H1 (cell line): ENCODE measurements at regions not wholly inside any gene's neighbourhood (a gene's known extent, or its start where the extent isn't known, plus 50 kb on each side); places are given as distances from the start of the nearest gene placed in this dataset.

Source experiments
- CEBPB ChIP-seq: IDR thresholded peaks from 2 replicates; pipeline ENCODE4 v1.6.1; 2012; ENCODE audit warnings: low read depth, low read length
- CREB1 ChIP-seq: IDR thresholded peaks from 2 replicates; pipeline ENCODE4 v1.6.1; 2012; ENCODE audit warnings: inconsistent platforms
- CTBP2 ChIP-seq: IDR thresholded peaks from 2 replicates; pipeline ENCODE4 v1.7.0; 2011; ENCODE audit warnings: borderline replicate concordance, mild to moderate bottlenecking, moderate library complexity, mixed read lengths, low read length; ENCODE audit not compliant: insufficient read depth, insufficient read length
- EZH2 ChIP-seq: fragments of 200-600 bp; sonication (generic); IDR thresholded peaks from 2 replicates; pipeline ENCODE4 v1.7.1; 2012; ENCODE audit warnings: low read depth, mild to moderate bottlenecking, moderate library complexity, low read length, inconsistent platforms; ENCODE audit not compliant: severe bottlenecking
- FOSL1 ChIP-seq: IDR thresholded peaks from 2 replicates; pipeline ENCODE4 v1.6.1; 2011; ENCODE audit warnings: mild to moderate bottlenecking, low read depth, low read length, moderate library complexity; ENCODE audit not compliant: insufficient read depth
- GTF2F1 ChIP-seq: IDR thresholded peaks from 2 replicates; pipeline ENCODE4 v1.6.1; 2012; ENCODE audit warnings: low read depth, low read length, improper control_type of control experiment, borderline replicate concordance
- HDAC2 ChIP-seq, 2 experiments: fragments of 300-600 bp in 1 of 2; sonication (generic) in 1 of 2; IDR thresholded peaks; 2 replicates each; pipeline ENCODE4 v1.6.1; 2011 to 2012; ENCODE audit warnings: low read depth in 2 of 2, low read length in 2 of 2, mild to moderate bottlenecking in 2 of 2, moderate library complexity in 2 of 2, borderline replicate concordance in 1 of 2, inconsistent platforms in 1 of 2
- KDM1A ChIP-seq: fragments of 200-600, 300-600 bp; sonication (generic); IDR thresholded peaks from 2 replicates; pipeline ENCODE4 v1.7.1; 2016; ENCODE audit warnings: mild to moderate bottlenecking, low read length, borderline replicate concordance
- NRF1 ChIP-seq: IDR thresholded peaks from 2 replicates; pipeline ENCODE4 v1.6.1; 2011; ENCODE audit warnings: mild to moderate bottlenecking, low read depth, low read length, improper control_type of control experiment
- PHF8 ChIP-seq: fragments of 200-600 bp; sonication (generic); conservative IDR thresholded peaks from 2 replicates; pipeline ENCODE4 v1.7.1; 2012; ENCODE audit warnings: low read depth, mild to moderate bottlenecking, inconsistent platforms, low read length, moderate library complexity
- POLR2A ChIP-seq, 2 experiments: IDR thresholded peaks; 1 replicate in 1 of 2; 2 replicates in 1 of 2; pipeline ENCODE4 v1.6.1; 2011; ENCODE audit warnings: low read depth in 2 of 2, low read length in 2 of 2, mild to moderate bottlenecking in 2 of 2; ENCODE audit errors: control extremely low read depth in 1 of 2
- SIN3A ChIP-seq, 2 experiments: IDR thresholded peaks in 1 of 2; conservative IDR thresholded peaks in 1 of 2; 2 replicates each; pipeline ENCODE4 v1.6.1; 2011 to 2012; ENCODE audit warnings: low read length in 2 of 2, improper control_type of control experiment in 1 of 2, low read depth in 1 of 2, mild to moderate bottlenecking in 1 of 2
- SIRT6 ChIP-seq: IDR thresholded peaks from one replicate; pipeline ENCODE4 v1.7.1; 2012; ENCODE audit warnings: low read length, inconsistent platforms
- TF ChIP-seq, protein P1 (sequence below): IDR thresholded peaks from 2 replicates; pipeline ENCODE4 v1.6.1; 2012; ENCODE audit warnings: inconsistent platforms

DNA sequence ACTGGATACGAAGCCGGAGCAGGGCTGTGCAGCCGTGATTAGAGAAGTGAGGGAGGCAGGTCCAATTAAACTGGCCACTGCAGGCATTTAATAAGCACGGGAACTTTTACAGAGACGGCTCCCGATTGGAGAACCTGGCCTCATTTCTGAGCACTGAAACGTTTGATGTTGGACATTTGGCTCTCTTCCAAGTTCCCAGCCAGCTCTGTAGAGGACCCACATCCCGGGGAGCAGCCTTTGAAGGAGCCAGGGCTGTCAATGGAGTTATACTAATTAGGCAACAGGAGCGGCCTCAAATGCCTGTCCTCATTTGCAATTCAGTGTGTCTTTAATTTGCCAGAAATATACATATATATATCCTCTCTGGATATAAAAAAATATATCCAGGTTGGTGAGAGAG lies 499.4 kb upstream of the C16orf82 start (continued):
- TF ChIP-seq SIN3A (conservative IDR thresholded peaks at IDR 0.05 in 1 of 2, IDR thresholded peaks at IDR 0.05 in 1 of 2; ENCODE audit: low read depth in 1 of 2, low read length in 2 of 2) = no peak
- TF ChIP-seq HDAC2 (IDR thresholded peaks at IDR 0.05; ENCODE audit: borderline replicate concordance in 1 of 2, low read depth in 2 of 2, low read length in 2 of 2) = no peak
- no peak for TF ChIP-seq POLR2A (IDR thresholded peaks at IDR 0.05; ENCODE audit: control extremely low read depth in 1 of 2, low read depth in 2 of 2, low read length in 2 of 2)
- no peak for TF ChIP-seq SIRT6
- no peak for TF ChIP-seq PHF8
- TF ChIP-seq KDM1A = no peak
- no peak for TF ChIP-seq NRF1
- no peak for TF ChIP-seq CEBPB
- TF ChIP-seq GTF2F1 = no peak
- TF ChIP-seq CREB1 = no peak
- no peak for TF ChIP-seq FOSL1
- TF ChIP-seq EZH2 = no peak
- TF ChIP-seq, protein P1, sequence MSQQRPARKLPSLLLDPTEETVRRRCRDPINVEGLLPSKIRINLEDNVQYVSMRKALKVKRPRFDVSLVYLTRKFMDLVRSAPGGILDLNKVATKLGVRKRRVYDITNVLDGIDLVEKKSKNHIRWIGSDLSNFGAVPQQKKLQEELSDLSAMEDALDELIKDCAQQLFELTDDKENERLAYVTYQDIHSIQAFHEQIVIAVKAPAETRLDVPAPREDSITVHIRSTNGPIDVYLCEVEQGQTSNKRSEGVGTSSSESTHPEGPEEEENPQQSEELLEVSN = no peak
- no peak for TF ChIP-seq CTBP2
